ENCODE measurements at regions not wholly inside any gene's neighbourhood (a gene's known extent, or its start where the extent isn't known, plus 50 kb on each side); places are given as distances from the start of the nearest gene placed in this dataset.
"Not testable (repeated sequence)": the region's sequence is repeated elsewhere in the genome, so short reads cannot be mapped to it uniquely, and the experiment has no call there.

DNA sequence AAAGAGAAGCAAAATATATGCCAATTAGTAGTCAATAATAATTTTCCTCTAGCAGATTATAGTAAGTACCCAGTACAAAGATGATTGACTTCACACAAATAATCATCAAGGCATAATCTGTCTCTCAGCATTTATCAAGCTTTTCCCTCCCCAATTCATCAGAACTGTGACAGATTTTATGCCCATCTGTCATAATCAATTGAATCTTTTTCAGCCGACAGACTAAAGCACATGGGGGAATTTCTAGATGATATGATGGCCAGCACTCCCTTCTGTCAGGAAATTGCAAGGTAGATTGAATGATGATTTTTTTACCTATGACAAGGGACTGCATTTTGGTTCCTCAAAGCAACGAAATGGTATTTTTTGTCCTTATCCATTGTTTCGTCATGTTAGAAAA, 227.1 kb upstream of the CYLC2 start:
- DNase-seq (ENCODE audit: low read depth) = no peak
- H3K4me3 ChIP-seq (ENCODE audit: low read depth, low read length) = no peak overlapping the region

DNA sequence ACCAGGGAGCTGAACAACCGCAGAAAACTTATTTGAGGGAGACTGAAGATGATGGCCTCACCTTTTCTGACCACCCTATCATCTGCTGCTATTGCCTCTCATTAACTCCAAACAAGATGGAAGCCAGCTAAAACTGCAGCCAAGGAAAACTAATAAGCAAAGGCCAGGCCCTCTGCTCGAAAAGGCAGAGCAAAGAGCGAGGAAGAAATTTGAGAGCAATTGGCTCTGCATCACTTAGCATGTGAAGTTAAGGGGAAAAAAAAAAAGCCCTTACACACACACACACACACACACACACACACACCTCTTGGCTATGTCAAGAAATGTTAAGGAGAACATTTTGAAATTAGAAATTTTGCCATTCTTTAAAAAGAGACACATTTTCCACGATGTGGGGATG, 228.1 kb upstream of the CYLC2 start:
- DNase-seq (ENCODE audit: low read depth) = no peak
- no peak overlapping the region for H3K4me3 ChIP-seq (ENCODE audit: low read depth, low read length)

GRCh38 chr9:102740578-102740977, 254.6 kb upstream of the CYLC2 start:
- DNase-seq (ENCODE audit: low read depth) = no peak
- H3K4me3 ChIP-seq (ENCODE audit: low read depth, low read length) = no peak overlapping the region

DNA sequence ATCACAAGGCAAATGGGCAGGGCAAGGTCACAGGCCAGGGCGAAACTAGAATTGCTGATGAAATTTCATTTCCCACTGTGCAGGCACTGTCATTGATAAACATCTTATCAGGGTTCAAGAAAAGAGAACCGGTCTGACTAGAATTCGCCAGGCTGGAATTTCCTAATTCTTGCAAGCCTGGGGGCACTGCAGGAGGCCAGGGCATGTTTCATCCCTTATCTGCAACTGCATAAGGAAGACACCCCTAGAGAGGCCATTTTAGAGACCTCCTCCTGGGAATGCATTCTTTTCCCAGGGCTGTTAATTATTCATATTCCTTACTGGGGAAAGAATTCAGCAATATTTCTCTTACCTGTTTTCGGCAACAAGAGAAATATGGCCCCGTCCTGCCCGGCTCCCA, 266.2 kb upstream of the CYLC2 start:
- H3K4me3 ChIP-seq (ENCODE audit: low read depth, low read length) = no peak overlapping the region
- DNase-seq (ENCODE audit: low read depth) = no peak

DNA sequence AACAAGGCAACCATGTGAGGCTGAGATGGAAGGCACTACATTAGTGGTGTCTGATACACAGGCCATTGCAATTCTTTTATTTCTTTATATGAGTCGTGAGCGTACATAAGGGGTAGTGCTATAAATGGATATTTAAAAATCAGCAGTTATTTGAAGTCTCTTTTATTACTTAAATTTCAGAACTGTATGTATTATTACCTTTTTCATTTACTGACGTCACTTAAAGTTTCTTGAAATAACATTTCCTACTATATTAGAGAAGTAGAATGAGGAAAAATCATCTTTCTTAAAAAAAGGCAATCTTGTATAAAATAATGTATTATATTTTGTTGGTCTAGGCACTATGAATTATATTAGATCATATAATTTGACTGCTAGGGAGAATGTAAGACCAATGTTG, 280.9 kb upstream of the CYLC2 start:
- H3K4me3 ChIP-seq (ENCODE audit: low read depth, low read length) = no peak overlapping the region
- DNase-seq (ENCODE audit: low read depth) = no peak

DNA sequence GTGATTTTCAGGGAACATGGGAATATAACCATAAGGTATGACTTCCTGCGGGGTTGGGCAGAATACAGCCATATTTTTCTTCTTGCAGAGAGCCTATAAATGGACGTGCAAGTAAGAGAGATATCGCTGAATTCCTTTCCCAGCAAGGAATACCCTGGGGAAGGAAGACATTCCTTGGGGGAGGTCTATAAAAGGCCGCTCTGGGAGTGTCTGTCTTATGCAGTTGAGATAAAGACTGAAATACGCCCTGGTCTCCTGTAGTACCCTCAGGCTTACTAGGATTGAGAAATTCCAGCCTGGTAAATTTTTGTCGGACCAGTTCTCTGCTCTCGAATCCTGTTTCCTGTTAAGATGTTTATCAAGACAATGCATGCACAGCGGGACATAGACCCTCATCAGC, 282.2 kb upstream of the CYLC2 start:
- DNase-seq (ENCODE audit: low read depth); H3K4me3 ChIP-seq (ENCODE audit: low read depth, low read length): not testable (repeated sequence)

DNA sequence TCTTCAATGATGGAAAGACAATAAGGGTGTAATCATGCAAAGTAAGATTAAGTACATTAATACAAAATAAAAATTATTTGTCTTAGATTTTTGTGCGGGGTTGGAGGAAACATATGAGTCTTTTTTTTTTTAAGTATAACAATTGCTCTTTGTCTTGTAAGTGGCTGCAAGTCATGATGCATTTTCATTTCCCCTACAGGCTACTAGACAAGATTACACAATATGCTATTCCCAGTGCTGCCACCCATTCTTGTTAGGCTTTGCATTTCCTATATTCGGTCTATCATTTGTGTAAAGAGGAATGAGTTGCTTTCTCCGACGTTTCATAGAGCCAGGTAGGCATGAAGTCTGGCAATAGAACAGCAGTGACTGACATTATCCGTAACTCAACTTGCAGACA, 294.2 kb upstream of the CYLC2 start:
- no peak overlapping the region for H3K4me3 ChIP-seq (ENCODE audit: low read depth, low read length)
- DNase-seq (ENCODE audit: low read depth) = no peak

DNA sequence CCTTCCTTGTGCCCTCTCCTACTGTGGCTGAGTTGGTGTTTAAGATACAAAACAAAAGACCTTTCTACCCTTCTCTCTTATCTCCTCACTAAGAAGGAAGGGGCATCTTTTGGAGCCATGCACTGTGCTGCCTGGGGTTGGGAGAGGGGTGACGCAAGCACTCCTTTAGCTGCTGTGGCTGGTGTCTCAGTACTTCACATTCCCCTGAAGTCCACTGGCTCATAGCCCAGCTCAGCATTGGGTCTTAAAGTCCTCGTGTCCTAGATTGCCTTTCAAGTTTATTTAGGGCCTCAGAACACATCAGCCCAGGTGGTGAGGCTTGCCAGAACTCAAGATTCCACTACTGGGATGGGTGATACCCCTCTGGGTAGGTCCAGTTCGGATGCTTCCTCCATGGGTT, 325.9 kb upstream of the CYLC2 start:
- no peak for DNase-seq (ENCODE audit: low read depth)
- no peak overlapping the region for H3K4me3 ChIP-seq (ENCODE audit: low read depth, low read length)

DNA sequence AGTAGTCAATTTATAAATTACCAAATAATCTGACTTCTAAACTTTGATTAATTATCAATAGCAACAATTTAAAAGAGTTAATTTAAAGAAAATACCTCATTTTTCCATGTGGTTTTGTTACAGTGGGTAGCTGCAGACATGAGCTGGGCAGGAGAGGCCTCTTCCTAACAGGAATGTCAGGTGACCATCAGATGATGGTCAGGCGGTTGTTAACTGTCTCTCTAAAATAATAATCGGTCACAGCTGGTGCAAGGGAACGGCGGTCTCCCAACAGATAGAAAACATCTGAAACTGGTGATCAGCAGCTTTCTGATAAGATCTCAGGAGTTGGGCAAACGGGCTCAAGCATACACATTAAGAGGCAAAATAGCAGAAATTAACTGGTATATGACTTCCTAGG, 342.7 kb upstream of the CYLC2 start:
- DNase-seq (ENCODE audit: low read depth) = no peak
- no peak overlapping the region for H3K4me3 ChIP-seq (ENCODE audit: low read depth, low read length)

DNA sequence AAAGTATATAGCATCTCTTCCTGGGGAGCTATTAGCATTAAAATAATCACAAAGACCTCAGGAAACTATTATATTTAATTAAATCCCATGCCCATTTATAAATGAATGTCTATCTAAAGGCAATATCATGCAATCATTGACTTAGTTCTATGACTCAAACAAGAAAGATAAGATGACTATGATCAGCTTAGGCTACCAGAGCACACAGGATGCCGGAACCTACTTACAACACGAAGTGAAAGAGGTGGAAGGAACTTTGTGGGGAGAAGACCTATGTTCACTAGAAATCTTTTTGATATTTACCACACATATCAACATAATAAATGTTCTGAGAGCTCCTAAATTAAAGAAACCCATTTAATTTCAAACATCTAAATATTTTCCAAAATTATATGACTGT, 344.2 kb upstream of the CYLC2 start:
- H3K4me3 ChIP-seq (ENCODE audit: low read depth, low read length) = no peak overlapping the region
- no peak for DNase-seq (ENCODE audit: low read depth)

- H3K4me3 ChIP-seq (ENCODE audit: low read depth, low read length) = no peak overlapping the region
- DNase-seq (ENCODE audit: low read depth) = no peak
Measured at GRCh38 chr9:102642651-102643050, 352.5 kb upstream of the CYLC2 start.

DNA sequence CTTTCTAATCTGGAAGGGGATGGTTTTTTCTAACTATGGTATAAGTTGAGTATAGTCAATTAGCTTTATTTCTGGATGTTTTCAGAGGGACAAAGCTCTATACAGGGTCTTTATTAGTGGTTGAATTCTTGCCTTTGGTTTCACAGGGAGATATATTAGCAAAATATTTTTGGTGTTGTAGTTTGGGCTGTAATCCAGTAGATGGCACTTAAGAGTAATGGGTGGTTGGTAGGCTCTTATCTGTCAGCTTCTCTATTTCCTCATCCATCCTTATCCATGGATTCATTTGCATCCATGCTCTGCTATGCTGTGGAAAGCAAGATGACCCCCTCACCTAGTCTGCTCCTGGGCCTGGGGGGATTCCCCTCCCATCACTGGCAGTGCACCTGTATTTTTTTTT, 363.6 kb upstream of the CYLC2 start:
- DNase-seq (ENCODE audit: low read depth) = no peak
- no peak overlapping the region for H3K4me3 ChIP-seq (ENCODE audit: low read depth, low read length)

- no peak for DNase-seq (ENCODE audit: low read depth)
- H3K4me3 ChIP-seq (ENCODE audit: low read depth, low read length) = no peak overlapping the region
Measured at GRCh38 chr9:102609461-102609860, 385.7 kb upstream of the CYLC2 start.

GRCh38 chr9:102603198-102604195, 391.6 kb upstream of the CYLC2 start:
- not testable (repeated sequence) for H3K4me3 ChIP-seq (ENCODE audit: low read depth, low read length); DNase-seq (ENCODE audit: low read depth)

GRCh38 chr9:102594241-102594640, 400.9 kb upstream of the CYLC2 start:
- no peak for DNase-seq (ENCODE audit: low read depth)
- H3K4me3 ChIP-seq (ENCODE audit: low read depth, low read length) = no peak overlapping the region

GRCh38 chr9:102587281-102587680, 407.9 kb upstream of the CYLC2 start:
- no peak for DNase-seq (ENCODE audit: low read depth)
- H3K4me3 ChIP-seq (ENCODE audit: low read depth, low read length) = no peak overlapping the region

GRCh38 chr9:102569436-102569835, 425.7 kb upstream of the CYLC2 start:
- H3K4me3 ChIP-seq (ENCODE audit: low read depth, low read length) = no peak overlapping the region

GRCh38 chr9:102551346-102551745, 443.8 kb upstream of the CYLC2 start:
- no peak for DNase-seq (ENCODE audit: low read depth)
- H3K4me3 ChIP-seq (ENCODE audit: low read depth, low read length) = no peak overlapping the region

More at GRCh38 chr9:102569436-102569835, 425.7 kb upstream of the CYLC2 start:
- no peak for DNase-seq (ENCODE audit: low read depth)

GRCh38 chr9:102550886-102551285, 444.2 kb upstream of the CYLC2 start:
- no peak overlapping the region for H3K4me3 ChIP-seq (ENCODE audit: low read depth, low read length)
- no peak for DNase-seq (ENCODE audit: low read depth)

GRCh38 chr9:102550266-102550665, 444.9 kb upstream of the CYLC2 start:
- no peak for DNase-seq (ENCODE audit: low read depth)
- H3K4me3 ChIP-seq (ENCODE audit: low read depth, low read length) = no peak overlapping the region

DNA sequence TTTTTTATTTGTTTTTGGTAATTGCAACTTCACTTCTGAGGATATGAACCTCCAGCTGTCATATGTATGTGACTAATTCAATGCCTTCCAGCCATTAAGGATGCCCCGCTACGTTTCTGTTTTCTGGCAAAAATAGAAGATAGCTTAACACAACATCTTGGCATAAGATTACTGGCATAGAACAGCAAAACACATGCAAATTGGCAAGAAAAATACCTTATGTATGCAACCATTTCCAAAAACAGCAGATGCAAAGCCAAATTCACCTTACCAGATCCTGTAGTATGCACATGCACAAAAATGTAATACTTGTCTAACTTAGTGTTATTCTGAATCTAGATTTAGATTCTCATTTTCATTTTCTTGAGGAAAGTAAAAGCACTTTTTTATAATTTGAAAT, 461.1 kb upstream of the CYLC2 start:
- H3K4me3 ChIP-seq (ENCODE audit: low read depth, low read length) = no peak overlapping the region
- no peak for DNase-seq (ENCODE audit: low read depth)

Measured in skeletal muscle cell (primary cell).